GM23338 (cell line): ENCODE measurements at regions not wholly inside any gene's neighbourhood (a gene's known extent, or its start where the extent isn't known, plus 50 kb on each side); places are given as distances from the start of the nearest gene placed in this dataset.

Source experiments
- CREB1 ChIP-seq: fragments of 250-450 bp; sonication (Bioruptor Pico); IDR thresholded peaks from 2 replicates; pipeline ENCODE4 v1.5.0; 2020; ENCODE audit warnings: low read depth, mild to moderate bottlenecking, moderate library complexity
- TF ChIP-seq, protein P1 (sequence below): fragments of 250-450 bp; sonication (Bioruptor Pico); IDR thresholded peaks from 2 replicates; pipeline ENCODE4 v1.5.0; 2020; ENCODE audit warnings: mild to moderate bottlenecking, moderate library complexity
- TF ChIP-seq, protein P2 (sequence below), 2 experiments: fragments of 200-600 bp in 1 of 2; sonication (generic) in 1 of 2; conservative IDR thresholded peaks; 2 replicates each; pipeline versions ENCODE4 v1.5.1 to v1.6.1; 2016 to 2017; ENCODE audit warnings: antibody characterized with exemption in 2 of 2, low read depth in 2 of 2, mild to moderate bottlenecking in 2 of 2, moderate library complexity in 1 of 2
- TF ChIP-seq, protein P3 (sequence below): IDR thresholded peaks from one replicate; pipeline ENCODE4 v1.6.1; 2018; ENCODE audit warnings: antibody characterized with exemption; ENCODE audit not compliant: unreplicated experiment

DNA sequence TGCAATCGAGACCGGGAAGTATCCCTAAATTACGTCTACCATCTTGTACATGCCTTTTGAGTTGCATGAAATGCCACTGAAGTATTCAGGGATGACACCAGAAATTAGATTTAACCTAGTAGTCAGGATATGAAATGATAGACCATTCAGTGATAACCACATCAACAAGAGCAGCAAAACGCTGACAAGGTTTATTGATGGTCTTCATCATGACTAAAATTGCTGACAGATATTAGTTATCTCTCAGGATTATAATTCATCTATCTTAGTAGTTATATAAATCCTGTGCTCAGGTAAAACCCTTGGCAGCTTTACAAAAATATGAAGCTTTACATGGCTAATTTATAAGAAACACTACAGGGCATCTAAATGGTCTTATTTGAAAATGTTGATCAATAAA, 1104.7 kb downstream of the EFNA5 start (continued):
- TF ChIP-seq, protein P1, sequence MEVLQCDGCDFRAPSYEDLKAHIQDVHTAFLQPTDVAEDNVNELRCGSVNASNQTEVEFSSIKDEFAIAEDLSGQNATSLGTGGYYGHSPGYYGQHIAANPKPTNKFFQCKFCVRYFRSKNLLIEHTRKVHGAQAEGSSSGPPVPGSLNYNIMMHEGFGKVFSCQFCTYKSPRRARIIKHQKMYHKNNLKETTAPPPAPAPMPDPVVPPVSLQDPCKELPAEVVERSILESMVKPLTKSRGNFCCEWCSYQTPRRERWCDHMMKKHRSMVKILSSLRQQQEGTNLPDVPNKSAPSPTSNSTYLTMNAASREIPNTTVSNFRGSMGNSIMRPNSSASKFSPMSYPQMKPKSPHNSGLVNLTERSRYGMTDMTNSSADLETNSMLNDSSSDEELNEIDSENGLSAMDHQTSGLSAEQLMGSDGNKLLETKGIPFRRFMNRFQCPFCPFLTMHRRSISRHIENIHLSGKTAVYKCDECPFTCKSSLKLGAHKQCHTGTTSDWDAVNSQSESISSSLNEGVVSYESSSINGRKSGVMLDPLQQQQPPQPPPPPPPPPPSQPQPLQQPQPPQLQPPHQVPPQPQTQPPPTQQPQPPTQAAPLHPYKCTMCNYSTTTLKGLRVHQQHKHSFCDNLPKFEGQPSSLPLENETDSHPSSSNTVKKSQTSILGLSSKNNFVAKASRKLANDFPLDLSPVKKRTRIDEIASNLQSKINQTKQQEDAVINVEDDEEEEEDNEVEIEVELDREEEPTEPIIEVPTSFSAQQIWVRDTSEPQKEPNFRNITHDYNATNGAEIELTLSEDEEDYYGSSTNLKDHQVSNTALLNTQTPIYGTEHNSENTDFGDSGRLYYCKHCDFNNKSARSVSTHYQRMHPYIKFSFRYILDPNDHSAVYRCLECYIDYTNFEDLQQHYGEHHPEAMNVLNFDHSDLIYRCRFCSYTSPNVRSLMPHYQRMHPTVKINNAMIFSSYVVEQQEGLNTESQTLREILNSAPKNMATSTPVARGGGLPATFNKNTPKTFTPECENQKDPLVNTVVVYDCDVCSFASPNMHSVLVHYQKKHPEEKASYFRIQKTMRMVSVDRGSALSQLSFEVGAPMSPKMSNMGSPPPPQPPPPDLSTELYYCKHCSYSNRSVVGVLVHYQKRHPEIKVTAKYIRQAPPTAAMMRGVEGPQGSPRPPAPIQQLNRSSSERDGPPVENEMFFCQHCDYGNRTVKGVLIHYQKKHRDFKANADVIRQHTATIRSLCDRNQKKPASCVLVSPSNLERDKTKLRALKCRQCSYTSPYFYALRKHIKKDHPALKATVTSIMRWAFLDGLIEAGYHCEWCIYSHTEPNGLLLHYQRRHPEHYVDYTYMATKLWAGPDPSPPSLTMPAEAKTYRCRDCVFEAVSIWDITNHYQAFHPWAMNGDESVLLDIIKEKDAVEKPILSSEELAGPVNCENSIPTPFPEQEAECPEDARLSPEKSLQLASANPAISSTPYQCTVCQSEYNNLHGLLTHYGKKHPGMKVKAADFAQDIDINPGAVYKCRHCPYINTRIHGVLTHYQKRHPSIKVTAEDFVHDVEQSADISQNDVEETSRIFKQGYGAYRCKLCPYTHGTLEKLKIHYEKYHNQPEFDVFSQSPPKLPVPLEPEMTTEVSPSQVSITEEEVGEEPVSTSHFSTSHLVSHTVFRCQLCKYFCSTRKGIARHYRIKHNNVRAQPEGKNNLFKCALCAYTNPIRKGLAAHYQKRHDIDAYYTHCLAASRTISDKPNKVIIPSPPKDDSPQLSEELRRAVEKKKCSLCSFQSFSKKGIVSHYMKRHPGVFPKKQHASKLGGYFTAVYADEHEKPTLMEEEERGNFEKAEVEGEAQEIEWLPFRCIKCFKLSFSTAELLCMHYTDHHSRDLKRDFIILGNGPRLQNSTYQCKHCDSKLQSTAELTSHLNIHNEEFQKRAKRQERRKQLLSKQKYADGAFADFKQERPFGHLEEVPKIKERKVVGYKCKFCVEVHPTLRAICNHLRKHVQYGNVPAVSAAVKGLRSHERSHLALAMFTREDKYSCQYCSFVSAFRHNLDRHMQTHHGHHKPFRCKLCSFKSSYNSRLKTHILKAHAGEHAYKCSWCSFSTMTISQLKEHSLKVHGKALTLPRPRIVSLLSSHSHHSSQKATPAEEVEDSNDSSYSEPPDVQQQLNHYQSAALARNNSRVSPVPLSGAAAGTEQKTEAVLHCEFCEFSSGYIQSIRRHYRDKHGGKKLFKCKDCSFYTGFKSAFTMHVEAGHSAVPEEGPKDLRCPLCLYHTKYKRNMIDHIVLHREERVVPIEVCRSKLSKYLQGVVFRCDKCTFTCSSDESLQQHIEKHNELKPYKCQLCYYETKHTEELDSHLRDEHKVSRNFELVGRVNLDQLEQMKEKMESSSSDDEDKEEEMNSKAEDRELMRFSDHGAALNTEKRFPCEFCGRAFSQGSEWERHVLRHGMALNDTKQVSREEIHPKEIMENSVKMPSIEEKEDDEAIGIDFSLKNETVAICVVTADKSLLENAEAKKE (CRISPR knock-in tag), result no peak
- TF ChIP-seq, protein P2, sequence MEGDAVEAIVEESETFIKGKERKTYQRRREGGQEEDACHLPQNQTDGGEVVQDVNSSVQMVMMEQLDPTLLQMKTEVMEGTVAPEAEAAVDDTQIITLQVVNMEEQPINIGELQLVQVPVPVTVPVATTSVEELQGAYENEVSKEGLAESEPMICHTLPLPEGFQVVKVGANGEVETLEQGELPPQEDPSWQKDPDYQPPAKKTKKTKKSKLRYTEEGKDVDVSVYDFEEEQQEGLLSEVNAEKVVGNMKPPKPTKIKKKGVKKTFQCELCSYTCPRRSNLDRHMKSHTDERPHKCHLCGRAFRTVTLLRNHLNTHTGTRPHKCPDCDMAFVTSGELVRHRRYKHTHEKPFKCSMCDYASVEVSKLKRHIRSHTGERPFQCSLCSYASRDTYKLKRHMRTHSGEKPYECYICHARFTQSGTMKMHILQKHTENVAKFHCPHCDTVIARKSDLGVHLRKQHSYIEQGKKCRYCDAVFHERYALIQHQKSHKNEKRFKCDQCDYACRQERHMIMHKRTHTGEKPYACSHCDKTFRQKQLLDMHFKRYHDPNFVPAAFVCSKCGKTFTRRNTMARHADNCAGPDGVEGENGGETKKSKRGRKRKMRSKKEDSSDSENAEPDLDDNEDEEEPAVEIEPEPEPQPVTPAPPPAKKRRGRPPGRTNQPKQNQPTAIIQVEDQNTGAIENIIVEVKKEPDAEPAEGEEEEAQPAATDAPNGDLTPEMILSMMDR (conservative IDR thresholded peaks at IDR 0.05; ENCODE audit: low read depth in 2 of 2), result no peak
- TF ChIP-seq, protein P3, sequence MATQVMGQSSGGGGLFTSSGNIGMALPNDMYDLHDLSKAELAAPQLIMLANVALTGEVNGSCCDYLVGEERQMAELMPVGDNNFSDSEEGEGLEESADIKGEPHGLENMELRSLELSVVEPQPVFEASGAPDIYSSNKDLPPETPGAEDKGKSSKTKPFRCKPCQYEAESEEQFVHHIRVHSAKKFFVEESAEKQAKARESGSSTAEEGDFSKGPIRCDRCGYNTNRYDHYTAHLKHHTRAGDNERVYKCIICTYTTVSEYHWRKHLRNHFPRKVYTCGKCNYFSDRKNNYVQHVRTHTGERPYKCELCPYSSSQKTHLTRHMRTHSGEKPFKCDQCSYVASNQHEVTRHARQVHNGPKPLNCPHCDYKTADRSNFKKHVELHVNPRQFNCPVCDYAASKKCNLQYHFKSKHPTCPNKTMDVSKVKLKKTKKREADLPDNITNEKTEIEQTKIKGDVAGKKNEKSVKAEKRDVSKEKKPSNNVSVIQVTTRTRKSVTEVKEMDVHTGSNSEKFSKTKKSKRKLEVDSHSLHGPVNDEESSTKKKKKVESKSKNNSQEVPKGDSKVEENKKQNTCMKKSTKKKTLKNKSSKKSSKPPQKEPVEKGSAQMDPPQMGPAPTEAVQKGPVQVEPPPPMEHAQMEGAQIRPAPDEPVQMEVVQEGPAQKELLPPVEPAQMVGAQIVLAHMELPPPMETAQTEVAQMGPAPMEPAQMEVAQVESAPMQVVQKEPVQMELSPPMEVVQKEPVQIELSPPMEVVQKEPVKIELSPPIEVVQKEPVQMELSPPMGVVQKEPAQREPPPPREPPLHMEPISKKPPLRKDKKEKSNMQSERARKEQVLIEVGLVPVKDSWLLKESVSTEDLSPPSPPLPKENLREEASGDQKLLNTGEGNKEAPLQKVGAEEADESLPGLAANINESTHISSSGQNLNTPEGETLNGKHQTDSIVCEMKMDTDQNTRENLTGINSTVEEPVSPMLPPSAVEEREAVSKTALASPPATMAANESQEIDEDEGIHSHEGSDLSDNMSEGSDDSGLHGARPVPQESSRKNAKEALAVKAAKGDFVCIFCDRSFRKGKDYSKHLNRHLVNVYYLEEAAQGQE, result no peak
- no peak for TF ChIP-seq CREB1 (CRISPR knock-in tag)
